OCI-LY7 (cell line): ENCODE measurements at regions not wholly inside any gene's neighbourhood (a gene's known extent, or its start where the extent isn't known, plus 50 kb on each side); places are given as distances from the start of the nearest gene placed in this dataset.

Experiments used
- BruUV-seq: library from RNA; stranded (reverse); fragments of 400-500 nt; replicated peaks from 2 replicates; lab custom pipeline; 2021; lab: Mats Ljungman, UMichigan
- CTCF ChIA-PET: fragments of 300-600 bp; sonication (Branson Sonifier 250); formaldehyde crosslinking; loops from one replicate; lab custom pipeline; 2022; ENCODE audit warnings: antibody characterized with exemption; ENCODE audit not compliant: unreplicated experiment; lab: Charles Lee
- POLR2A ChIA-PET: fragments of 300-600 bp; sonication (Branson Sonifier 250); formaldehyde crosslinking; loops from one replicate; lab custom pipeline; 2022; ENCODE audit warnings: antibody characterized with exemption; lab: Charles Lee
- DNase-seq: peaks from one replicate; pipeline ENCODE4 v3.0.0-alpha.2; 2015; ENCODE audit warnings: low spot score
- H2AFZ ChIP-seq: fragments of 200-600 bp; sonication (generic), shearing (Covaris generic); 2 replicates; pipeline ENCODE4 v1.6.1; 2014; ENCODE audit warnings: mild to moderate bottlenecking, antibody characterized with exemption, low read length, moderate library complexity
- H3K27ac ChIP-seq: fragments of 200-600 bp; sonication (generic); 2 replicates; pipeline ENCODE4 v1.5.1; 2014; ENCODE audit warnings: mixed run types, low read depth, mild to moderate bottlenecking, moderate library complexity, low read length, inconsistent platforms; ENCODE audit not compliant: poor library complexity, severe bottlenecking
- H3K36me3 ChIP-seq: fragments of 200-600 bp; sonication (generic); 2 replicates; pipeline ENCODE4 v1.6.1; 2014; ENCODE audit warnings: mild to moderate bottlenecking, antibody characterized with exemption, low read length, moderate library complexity, mixed read lengths; ENCODE audit not compliant: insufficient read depth
- H3K4me1 ChIP-seq: fragments of 200-600 bp; sonication (generic); 2 replicates; pipeline ENCODE4 v1.5.1; 2014; ENCODE audit warnings: mild to moderate bottlenecking, low read length; ENCODE audit not compliant: insufficient read depth, poor library complexity, severe bottlenecking
- H3K4me2 ChIP-seq: fragments of 200-600 bp; sonication (generic); 2 replicates; pipeline ENCODE4 v1.6.1; 2014; ENCODE audit warnings: mild to moderate bottlenecking, low read length
- H3K4me3 ChIP-seq: fragments of 200-600 bp; sonication (generic); 2 replicates; pipeline ENCODE4 v1.5.1; 2014; ENCODE audit warnings: mild to moderate bottlenecking, low read depth, low read length; ENCODE audit not compliant: poor library complexity, severe bottlenecking
- H3K79me2 ChIP-seq: fragments of 200-600 bp; sonication (generic); 2 replicates; pipeline ENCODE4 v1.6.1; 2016; ENCODE audit warnings: low read depth, mild to moderate bottlenecking, low read length, moderate library complexity, mixed read lengths; ENCODE audit not compliant: insufficient read depth
- H3K9me2 ChIP-seq: fragments of 200-600 bp; sonication (generic); 2 replicates; pipeline ENCODE4 v1.6.1; 2016; ENCODE audit warnings: mild to moderate bottlenecking, low read length, mixed read lengths; ENCODE audit not compliant: insufficient read depth
- H3K9me3 ChIP-seq: fragments of 200-600 bp; sonication (generic); 2 replicates; pipeline ENCODE4 v1.6.1; 2014; ENCODE audit warnings: mild to moderate bottlenecking, mixed run types, low read length, mixed read lengths
- H4K20me1 ChIP-seq: fragments of 200-600 bp; sonication (generic); 2 replicates; pipeline ENCODE4 v1.6.1; 2014; ENCODE audit warnings: mild to moderate bottlenecking, antibody characterized with exemption, low read length, moderate library complexity, mixed read lengths; ENCODE audit not compliant: insufficient read depth
- CTCF ChIP-seq: fragments of 200-600 bp; sonication (generic); conservative IDR thresholded peaks from 2 replicates; pipeline ENCODE4 v1.5.1; 2014; ENCODE audit warnings: mild to moderate bottlenecking, antibody characterized with exemption, low read length, moderate library complexity, mixed read lengths
- EZH2phosphoT487 ChIP-seq: fragments of 200-600 bp; sonication (generic); IDR thresholded peaks from 2 replicates; pipeline ENCODE4 v1.6.1; 2018; ENCODE audit warnings: low read depth, borderline replicate concordance, mild to moderate bottlenecking, mixed run types, antibody characterized with exemption, low read length, moderate library complexity, mixed read lengths
- intact Hi-C: fragments of 100-400 bp; cut with micrococcal nuclease; formaldehyde crosslinking; loops from one replicate; pipeline ENCODE4 v1.10.0; 2022; ENCODE audit not compliant: unreplicated experiment

GRCh38 chr18:66731890-66732289 is 128.0 kb upstream of the CDH19 start:
- no peak overlapping the region for H2AFZ ChIP-seq
- no peak overlapping the region for H3K4me2 ChIP-seq
- H3K36me3 ChIP-seq, result no peaks in the 10 kb centered on the region
- no peak for DNase-seq
- TF ChIP-seq EZH2phosphoT487 (no peak), CTCF (no peak)
- no TSS peak for BruUV-seq
- no peak overlapping the region for H3K4me3 ChIP-seq
- POLR2A ChIA-PET, result no interaction called here
- H4K20me1 ChIP-seq, result no peaks in the 10 kb centered on the region
- intact Hi-C loops, result no loop called here
- H3K4me1 ChIP-seq, result no peaks in the 10 kb centered on the region
- no peaks in the 10 kb centered on the region for H3K9me3 ChIP-seq
- no peaks in the 10 kb centered on the region for H3K79me2 ChIP-seq
- CTCF ChIA-PET, result no interaction called here
- no peaks in the 10 kb centered on the region for H3K9me2 ChIP-seq
- H3K27ac ChIP-seq, result no peak overlapping the region

DNA sequence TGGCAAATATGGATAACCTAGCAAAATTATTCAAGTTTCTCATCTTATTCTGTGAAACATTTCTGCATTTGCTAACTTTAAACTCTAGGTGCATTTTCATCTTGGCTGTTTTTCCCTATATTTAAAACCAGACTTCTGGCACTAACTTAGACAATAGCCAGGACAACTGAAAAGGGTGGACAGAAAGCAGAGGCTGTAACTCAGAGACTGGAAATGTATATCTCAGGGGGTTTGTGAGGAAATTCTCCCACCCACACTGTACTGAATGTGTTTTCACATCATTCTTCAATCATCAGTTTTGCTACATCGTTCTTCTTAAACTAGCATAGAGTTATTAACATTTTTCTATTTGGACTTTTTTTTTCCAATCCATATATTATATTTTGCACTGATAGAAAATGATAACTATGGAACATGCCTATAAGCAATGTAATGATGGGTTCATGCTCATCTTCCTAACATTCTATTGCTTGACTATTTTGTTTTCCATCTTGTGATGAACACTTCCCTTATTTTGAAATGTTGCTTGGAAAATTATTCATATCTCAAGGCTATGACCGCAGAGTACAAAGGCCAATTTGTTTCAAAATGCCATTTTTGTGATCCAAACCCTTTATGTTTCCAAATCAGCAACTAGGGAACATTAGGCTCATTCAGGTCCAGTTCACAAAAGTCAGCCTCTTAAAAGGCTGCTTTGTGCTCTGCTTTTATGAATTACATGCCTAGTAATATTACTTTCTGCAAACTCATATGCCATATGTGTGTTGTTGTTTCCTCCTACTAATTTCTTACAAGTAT is 125.8 kb upstream of the CDH19 start:
- ChIA-PET CTCF (no interaction called here), POLR2A (no interaction called here)
- Histone ChIP-seq H3K4me3 (no peak overlapping the region), H4K20me1 (no peaks in the 10 kb centered on the region), H3K4me2 (no peak overlapping the region), H2AFZ (no peak overlapping the region), H3K4me1 (no peaks in the 10 kb centered on the region), H3K36me3 (no peaks in the 10 kb centered on the region), H3K27ac (no peak overlapping the region), H3K9me2 (no peaks in the 10 kb centered on the region), H3K9me3 (no peaks in the 10 kb centered on the region), H3K79me2 (no peaks in the 10 kb centered on the region)
- TF ChIP-seq CTCF (no peak), EZH2phosphoT487 (no peak)
- no TSS peak for BruUV-seq
- intact Hi-C loops, result no loop called here
- no peak for DNase-seq

- TF ChIP-seq CTCF (no peak), EZH2phosphoT487 (no peak)
- H4K20me1 ChIP-seq, result no peaks in the 10 kb centered on the region
- H3K36me3 ChIP-seq, result no peaks in the 10 kb centered on the region
- H3K79me2 ChIP-seq, result no peaks in the 10 kb centered on the region
- no peaks in the 10 kb centered on the region for H3K9me2 ChIP-seq
- intact Hi-C loops, result no loop called here
- no peak for DNase-seq
- H3K4me1 ChIP-seq, result no peaks in the 10 kb centered on the region
- ChIA-PET POLR2A (no interaction called here), CTCF (no interaction called here)
- no peak overlapping the region for H3K4me2 ChIP-seq
- H3K9me3 ChIP-seq, result no peaks in the 10 kb centered on the region
- no peak overlapping the region for H3K27ac ChIP-seq
- H2AFZ ChIP-seq, result no peak overlapping the region
- H3K4me3 ChIP-seq, result no peak overlapping the region
- no TSS peak for BruUV-seq
Measured at GRCh38 chr18:66728951-66729350, 125.1 kb upstream of the CDH19 start.
